BJ (cell line): ENCODE measurements at regions not wholly inside any gene's neighbourhood (a gene's known extent, or its start where the extent isn't known, plus 50 kb on each side); places are given as distances from the start of the nearest gene placed in this dataset.

ENCODE experiments used
- CTCF ChIA-PET: fragments of 350-600 bp; formaldehyde crosslinking; extraction: SDS; loops from one replicate; lab custom pipeline; 2021; ENCODE audit warnings: antibody characterized with exemption, inconsistent platforms; lab: Yijun Ruan, JAX
- POLR2A ChIA-PET: fragments of 300-600 bp; sonication (Branson Sonifier 250); formaldehyde crosslinking; extraction: SDS; loops from one replicate; lab custom pipeline; 2021; ENCODE audit warnings: antibody characterized with exemption; lab: Charles Lee
- DNase-seq: peaks from one replicate; pipeline ENCODE4 v3.0.0-alpha.2; 2011; ENCODE audit warnings: low read depth
- H3K27me3 ChIP-seq: 2 replicates; pipeline ENCODE4 v1.6.0; 2011; ENCODE audit warnings: low read length; ENCODE audit not compliant: control insufficient read depth, insufficient read depth
- H3K36me3 ChIP-seq: 2 replicates; pipeline ENCODE4 v1.5.1; 2011; ENCODE audit warnings: low read length; ENCODE audit not compliant: control insufficient read depth, insufficient read depth
- H3K4me3 ChIP-seq: 2 replicates; pipeline ENCODE4 v1.5.1; 2011; ENCODE audit warnings: low read depth, mild to moderate bottlenecking, control low read depth, low read length
- TF ChIP-seq, protein P1 (sequence below): IDR thresholded peaks from 2 replicates; pipeline ENCODE4 v1.5.1; 2011; ENCODE audit warnings: low read depth, mild to moderate bottlenecking, control low read depth, inconsistent platforms, low read length, moderate library complexity; ENCODE audit not compliant: insufficient read depth

DNA sequence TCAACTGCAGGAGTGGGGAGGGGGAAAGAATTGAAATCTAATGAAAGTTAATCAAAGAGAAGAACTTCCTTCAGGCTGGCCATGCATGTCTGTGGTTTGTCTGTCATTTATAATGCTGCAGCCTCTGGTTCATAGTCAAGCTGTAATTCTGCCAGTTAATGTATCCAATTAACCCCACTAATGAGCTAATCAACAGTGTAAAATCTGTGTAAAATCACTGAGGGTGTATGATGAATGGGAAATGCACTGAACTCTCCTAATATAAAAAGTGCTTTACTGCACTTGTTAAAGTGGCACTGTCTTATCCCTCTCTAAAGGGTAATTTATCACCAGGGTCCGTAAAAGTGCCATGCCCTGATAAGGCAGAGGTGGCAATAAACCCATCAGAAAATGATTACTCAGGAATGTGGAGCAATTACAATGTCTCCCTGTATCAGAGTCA is 798.1 kb downstream of the PDHA2 start:
- no peak overlapping the region for H3K4me3 ChIP-seq
- DNase-seq = no peak
- ChIA-PET POLR2A (no interaction called here), CTCF (no interaction called here)
- H3K27me3 ChIP-seq = no peaks in the 10 kb centered on the region
- H3K36me3 ChIP-seq = no peaks in the 10 kb centered on the region
- TF ChIP-seq, protein P1, sequence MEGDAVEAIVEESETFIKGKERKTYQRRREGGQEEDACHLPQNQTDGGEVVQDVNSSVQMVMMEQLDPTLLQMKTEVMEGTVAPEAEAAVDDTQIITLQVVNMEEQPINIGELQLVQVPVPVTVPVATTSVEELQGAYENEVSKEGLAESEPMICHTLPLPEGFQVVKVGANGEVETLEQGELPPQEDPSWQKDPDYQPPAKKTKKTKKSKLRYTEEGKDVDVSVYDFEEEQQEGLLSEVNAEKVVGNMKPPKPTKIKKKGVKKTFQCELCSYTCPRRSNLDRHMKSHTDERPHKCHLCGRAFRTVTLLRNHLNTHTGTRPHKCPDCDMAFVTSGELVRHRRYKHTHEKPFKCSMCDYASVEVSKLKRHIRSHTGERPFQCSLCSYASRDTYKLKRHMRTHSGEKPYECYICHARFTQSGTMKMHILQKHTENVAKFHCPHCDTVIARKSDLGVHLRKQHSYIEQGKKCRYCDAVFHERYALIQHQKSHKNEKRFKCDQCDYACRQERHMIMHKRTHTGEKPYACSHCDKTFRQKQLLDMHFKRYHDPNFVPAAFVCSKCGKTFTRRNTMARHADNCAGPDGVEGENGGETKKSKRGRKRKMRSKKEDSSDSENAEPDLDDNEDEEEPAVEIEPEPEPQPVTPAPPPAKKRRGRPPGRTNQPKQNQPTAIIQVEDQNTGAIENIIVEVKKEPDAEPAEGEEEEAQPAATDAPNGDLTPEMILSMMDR = no peak

DNA sequence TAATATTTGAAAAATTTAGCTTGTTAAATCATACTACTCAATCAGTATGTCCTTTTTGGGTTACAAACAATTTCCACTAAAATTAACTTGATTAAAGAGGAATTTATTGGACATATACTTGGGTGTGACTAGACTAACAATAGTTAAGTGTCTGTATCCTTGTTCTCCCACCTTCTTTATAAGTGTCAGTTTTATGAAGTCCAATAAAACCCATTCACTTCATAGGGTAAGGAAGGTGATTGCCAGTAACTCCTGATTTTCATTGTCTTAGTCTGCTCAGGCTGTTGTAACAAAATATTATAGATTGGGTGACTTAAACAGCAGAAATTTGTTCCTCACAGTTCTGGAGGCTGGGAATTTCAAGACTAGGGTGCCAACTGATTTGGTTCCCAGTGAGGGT is 800.0 kb downstream of the PDHA2 start:
- no peak for DNase-seq
- TF ChIP-seq, protein P1 = no peak
- CTCF ChIA-PET = no interaction called here
- Histone ChIP-seq H3K4me3 (no peak overlapping the region), H3K27me3 (no peaks in the 10 kb centered on the region), H3K36me3 (no peaks in the 10 kb centered on the region)
- POLR2A ChIA-PET = no interaction called here

GRCh38 chr4:96642490-96642889 is 802.6 kb downstream of the PDHA2 start:
- TF ChIP-seq, protein P1 = no peak
- POLR2A ChIA-PET = no interaction called here
- no peaks in the 10 kb centered on the region for H3K36me3 ChIP-seq
- H3K4me3 ChIP-seq = no peak overlapping the region
- DNase-seq = no peak
- CTCF ChIA-PET = no interaction called here
- no peaks in the 10 kb centered on the region for H3K27me3 ChIP-seq

GRCh38 chr4:96646146-96646545 is 806.3 kb downstream of the PDHA2 start:
- no peaks in the 10 kb centered on the region for H3K27me3 ChIP-seq
- TF ChIP-seq, protein P1 = no peak
- no peaks in the 10 kb centered on the region for H3K36me3 ChIP-seq
- no peak for DNase-seq
- ChIA-PET CTCF (no interaction called here), POLR2A (no interaction called here)
- no peak overlapping the region for H3K4me3 ChIP-seq

- Histone ChIP-seq H3K36me3 (no peaks in the 10 kb centered on the region), H3K27me3 (no peaks in the 10 kb centered on the region), H3K4me3 (no peak overlapping the region)
- TF ChIP-seq, protein P1 = no peak
- DNase-seq = no peak
- POLR2A ChIA-PET = no interaction called here
- CTCF ChIA-PET = interaction anchor here (0.6 kb wide), 1 partner anchor 20 kb away, joined by 3 read pairs; no protein-coding TSS in a partner anchor
Measured at GRCh38 chr4:96649536-96649935, 809.6 kb downstream of the PDHA2 start.
